GM13976 (cell line): ENCODE measurements at regions not wholly inside any gene's neighbourhood (a gene's known extent, or its start where the extent isn't known, plus 50 kb on each side); places are given as distances from the start of the nearest gene placed in this dataset.
"Not testable (repeated sequence)": the region's sequence is repeated elsewhere in the genome, so short reads cannot be mapped to it uniquely, and the experiment has no call there.

ENCODE experiments used
- DNase-seq: peaks from one replicate; pipeline ENCODE4 v3.0.0; 2012; ENCODE audit warnings: low spot score
- CTCF ChIP-seq: IDR thresholded peaks from 2 replicates; pipeline ENCODE4 v1.5.1; 2012; ENCODE audit warnings: borderline replicate concordance, mild to moderate bottlenecking; ENCODE audit not compliant: insufficient read depth; ENCODE audit errors: extremely low read depth, missing control alignments, control extremely low read depth
- in situ Hi-C: fragments of 300-500 bp; cut with MboI; formaldehyde crosslinking; loops from one replicate; pipeline ENCODE4 v1.12.0; 2022; ENCODE audit warnings: low sequenced_read_pairs, mixed read lengths, inconsistent platforms; ENCODE audit not compliant: unreplicated experiment

GRCh38 chr1:234849832-234850231 is 239.9 kb upstream of the IRF2BP2 start:
- TF ChIP-seq CTCF, result no peak
- no peak for DNase-seq
- in situ Hi-C loops, result loop anchor here (10.0 to 25.0 kb wide), 4 partner anchors 113 to 355 kb away; partner anchors contain the start of gene IRF2BP2

GRCh38 chr1:234848972-234849649 is 239.1 kb upstream of the IRF2BP2 start:
- no peak for TF ChIP-seq CTCF
- in situ Hi-C loops, result loop anchor here (10.0 to 25.0 kb wide), 4 partner anchors 112 to 354 kb away; partner anchors contain the start of gene IRF2BP2
- DNase-seq, result no peak

- in situ Hi-C loops, result loop anchor here (10.0 to 25.0 kb wide), 4 partner anchors 110 to 352 kb away; partner anchors contain the start of gene IRF2BP2
- DNase-seq, result not testable (repeated sequence)
Measured at GRCh38 chr1:234846813-234847212, 236.8 kb upstream of the IRF2BP2 start.

- no peak for DNase-seq
- no peak for TF ChIP-seq CTCF
- in situ Hi-C loops, result loop anchor here (10.0 to 25.0 kb wide), 4 partner anchors 109 to 351 kb away; partner anchors contain the start of gene IRF2BP2
Measured at GRCh38 chr1:234845836-234846235, 235.9 kb upstream of the IRF2BP2 start.

- DNase-seq, result no peak
- no peak for TF ChIP-seq CTCF
- in situ Hi-C loops, result loop anchor here (10.0 to 25.0 kb wide), 4 partner anchors 108 to 350 kb away; partner anchors contain the start of gene IRF2BP2
Measured at GRCh38 chr1:234845097-234845660, 235.2 kb upstream of the IRF2BP2 start.

GRCh38 chr1:234844479-234845031 is 234.6 kb upstream of the IRF2BP2 start:
- no peak for DNase-seq
- TF ChIP-seq CTCF, result no peak
- in situ Hi-C loops, result loop anchor here (10.0 to 25.0 kb wide), 4 partner anchors 107 to 350 kb away; partner anchors contain the start of gene IRF2BP2

- in situ Hi-C loops, result loop anchor here (10.0 to 25.0 kb wide), 4 partner anchors 107 to 349 kb away; partner anchors contain the start of gene IRF2BP2
Measured at GRCh38 chr1:234843946-234844345, 234.0 kb upstream of the IRF2BP2 start.

More at GRCh38 chr1:234843946-234844345, 234.0 kb upstream of the IRF2BP2 start:
- no peak for TF ChIP-seq CTCF
- no peak for DNase-seq
